ENCODE measurements at regions not wholly inside any gene's neighbourhood (a gene's known extent, or its start where the extent isn't known, plus 50 kb on each side); places are given as distances from the start of the nearest gene placed in this dataset.

GRCh38 chr5:74550927-74551326, 89.6 kb downstream of the ENC1 start:
- H3K4me1 Mint-ChIP-seq: peaks cover 15% of the 10 kb centered on the region
- Histone ChIP-seq H3K79me2 (ENCODE audit: low read depth) (no peaks in the 10 kb centered on the region), H2AFZ (replicated peaks) (no peak overlapping the region), H3K27me3 (no peaks in the 10 kb centered on the region), H3K4me2 (no peak overlapping the region), H4K20me1 (ENCODE audit: low read depth) (no peaks in the 10 kb centered on the region), H3K9me3 (ENCODE audit: low read depth) (no peaks in the 10 kb centered on the region), H3K4me3 (no peak overlapping the region), H3K4me1 (peaks cover 12% of the 10 kb centered on the region), H3K9ac (no peak overlapping the region), H3K27ac (no peak overlapping the region), H3K36me3 (no peaks in the 10 kb centered on the region), H3F3A (ENCODE audit: low read depth) (peaks cover under 1% of the 10 kb centered on the region)
- peaks cover 6% of the 10 kb centered on the region for H3K36me3 Mint-ChIP-seq
- no peak for DNase-seq (ENCODE audit: low spot score)
- H3K9me3 Mint-ChIP-seq: peaks cover 17% of the 10 kb centered on the region
- H3K27ac Mint-ChIP-seq: no peak overlapping the region
- peaks cover 5% of the 10 kb centered on the region for H3K27me3 Mint-ChIP-seq (ENCODE audit: insufficient read depth, low read depth)
- H3K4me3 Mint-ChIP-seq: no peak overlapping the region
- TF ChIP-seq EZH2phosphoT487 (IDR thresholded peaks at IDR 0.05) (no peak), EZH2 (IDR thresholded peaks at IDR 0.05) (no peak)
- TF ChIP-seq, protein P1, sequence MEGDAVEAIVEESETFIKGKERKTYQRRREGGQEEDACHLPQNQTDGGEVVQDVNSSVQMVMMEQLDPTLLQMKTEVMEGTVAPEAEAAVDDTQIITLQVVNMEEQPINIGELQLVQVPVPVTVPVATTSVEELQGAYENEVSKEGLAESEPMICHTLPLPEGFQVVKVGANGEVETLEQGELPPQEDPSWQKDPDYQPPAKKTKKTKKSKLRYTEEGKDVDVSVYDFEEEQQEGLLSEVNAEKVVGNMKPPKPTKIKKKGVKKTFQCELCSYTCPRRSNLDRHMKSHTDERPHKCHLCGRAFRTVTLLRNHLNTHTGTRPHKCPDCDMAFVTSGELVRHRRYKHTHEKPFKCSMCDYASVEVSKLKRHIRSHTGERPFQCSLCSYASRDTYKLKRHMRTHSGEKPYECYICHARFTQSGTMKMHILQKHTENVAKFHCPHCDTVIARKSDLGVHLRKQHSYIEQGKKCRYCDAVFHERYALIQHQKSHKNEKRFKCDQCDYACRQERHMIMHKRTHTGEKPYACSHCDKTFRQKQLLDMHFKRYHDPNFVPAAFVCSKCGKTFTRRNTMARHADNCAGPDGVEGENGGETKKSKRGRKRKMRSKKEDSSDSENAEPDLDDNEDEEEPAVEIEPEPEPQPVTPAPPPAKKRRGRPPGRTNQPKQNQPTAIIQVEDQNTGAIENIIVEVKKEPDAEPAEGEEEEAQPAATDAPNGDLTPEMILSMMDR (IDR thresholded peaks at IDR 0.05): no peak

- Histone ChIP-seq H3K36me3 (no peaks in the 10 kb centered on the region), H3K4me3 (no peak overlapping the region), H3K4me1 (peaks cover 6% of the 10 kb centered on the region), H3K4me2 (no peak overlapping the region), H3K27ac (no peak overlapping the region), H4K20me1 (ENCODE audit: low read depth) (no peaks in the 10 kb centered on the region), H3K79me2 (ENCODE audit: low read depth) (no peaks in the 10 kb centered on the region), H3K9me3 (ENCODE audit: low read depth) (no peaks in the 10 kb centered on the region), H3F3A (ENCODE audit: low read depth) (peaks cover 3% of the 10 kb centered on the region), H2AFZ (replicated peaks) (peak overlapping the region; percentile 24), H3K9ac (no peak overlapping the region), H3K27me3 (no peaks in the 10 kb centered on the region)
- Mint-ChIP-seq H3K4me1 (peaks cover 11% of the 10 kb centered on the region), H3K27ac (no peak overlapping the region), H3K36me3 (peaks cover 6% of the 10 kb centered on the region), H3K4me3 (no peak overlapping the region), H3K27me3 (ENCODE audit: insufficient read depth, low read depth) (peaks cover 5% of the 10 kb centered on the region), H3K9me3 (peaks cover 8% of the 10 kb centered on the region)
- DNase-seq (ENCODE audit: low spot score): no peak
- no peak for TF ChIP-seq EZH2 (IDR thresholded peaks at IDR 0.05)
- no peak for TF ChIP-seq EZH2phosphoT487 (IDR thresholded peaks at IDR 0.05)
- TF ChIP-seq, protein P1 (IDR thresholded peaks at IDR 0.05): no peak
Observed at GRCh38 chr5:74549384-74549783, 91.1 kb downstream of the ENC1 start.

- Histone ChIP-seq H4K20me1 (ENCODE audit: low read depth) (no peaks in the 10 kb centered on the region), H3K9me3 (ENCODE audit: low read depth) (no peaks in the 10 kb centered on the region), H3K4me1 (peaks cover 27% of the 10 kb centered on the region), H3K9ac (no peak overlapping the region), H3K4me2 (no peak overlapping the region), H3K79me2 (ENCODE audit: low read depth) (no peaks in the 10 kb centered on the region), H3K27ac (no peak overlapping the region), H3K36me3 (no peaks in the 10 kb centered on the region), H3F3A (ENCODE audit: low read depth) (peaks cover 28% of the 10 kb centered on the region), H3K27me3 (no peaks in the 10 kb centered on the region), H3K4me3 (no peak overlapping the region), H2AFZ (replicated peaks) (no peak overlapping the region)
- TF ChIP-seq EZH2phosphoT487 (IDR thresholded peaks at IDR 0.05) (no peak), EZH2 (IDR thresholded peaks at IDR 0.05) (no peak)
- TF ChIP-seq, protein P1 (IDR thresholded peaks at IDR 0.05): no peak
- peaks cover 30% of the 10 kb centered on the region for H3K4me1 Mint-ChIP-seq
- no peaks in the 10 kb centered on the region for H3K36me3 Mint-ChIP-seq
- peaks cover 5% of the 10 kb centered on the region for H3K27me3 Mint-ChIP-seq (ENCODE audit: insufficient read depth, low read depth)
- H3K9me3 Mint-ChIP-seq: no peaks in the 10 kb centered on the region
- DNase-seq (ENCODE audit: low spot score): no peak
- no peak overlapping the region for H3K4me3 Mint-ChIP-seq
- H3K27ac Mint-ChIP-seq: no peak overlapping the region
Observed at GRCh38 chr5:74546796-74547195, 93.7 kb downstream of the ENC1 start.
